ENCODE measurements at regions not wholly inside any gene's neighbourhood (a gene's known extent, or its start where the extent isn't known, plus 50 kb on each side); places are given as distances from the start of the nearest gene placed in this dataset.
A peak's percentile ranks its signal among the peaks of the same experiment; 100 is the strongest.

GRCh38 chr16:35187665-35188225 is 1728.3 kb downstream of the TP53TG3F start:
- TF ChIP-seq CTCF (IDR thresholded peaks at IDR 0.05), result no peak

- TF ChIP-seq CTCF (IDR thresholded peaks at IDR 0.05), result peak; percentile 68
Observed at GRCh38 chr16:35188288-35189155, 1729.1 kb downstream of the TP53TG3F start.

GRCh38 chr16:35192993-35193392 is 1733.6 kb downstream of the TP53TG3F start:
- TF ChIP-seq CTCF (IDR thresholded peaks at IDR 0.05), result no peak

- TF ChIP-seq CTCF (IDR thresholded peaks at IDR 0.05), result no peak
Observed at GRCh38 chr16:35193956-35194355, 1734.5 kb downstream of the TP53TG3F start.

GRCh38 chr16:35194681-35195080 is 1735.3 kb downstream of the TP53TG3F start:
- TF ChIP-seq CTCF (IDR thresholded peaks at IDR 0.05), result no peak

- TF ChIP-seq CTCF (IDR thresholded peaks at IDR 0.05), result no peak
Observed at GRCh38 chr16:35195173-35195863, 1735.9 kb downstream of the TP53TG3F start.

GRCh38 chr16:35195864-35196216 is 1736.4 kb downstream of the TP53TG3F start:
- no peak for TF ChIP-seq CTCF (IDR thresholded peaks at IDR 0.05)
